ENCODE measurements at regions not wholly inside any gene's neighbourhood (a gene's known extent, or its start where the extent isn't known, plus 50 kb on each side); places are given as distances from the start of the nearest gene placed in this dataset.
"Not testable (repeated sequence)": the region's sequence is repeated elsewhere in the genome, so short reads cannot be mapped to it uniquely, and the experiment has no call there.

DNA sequence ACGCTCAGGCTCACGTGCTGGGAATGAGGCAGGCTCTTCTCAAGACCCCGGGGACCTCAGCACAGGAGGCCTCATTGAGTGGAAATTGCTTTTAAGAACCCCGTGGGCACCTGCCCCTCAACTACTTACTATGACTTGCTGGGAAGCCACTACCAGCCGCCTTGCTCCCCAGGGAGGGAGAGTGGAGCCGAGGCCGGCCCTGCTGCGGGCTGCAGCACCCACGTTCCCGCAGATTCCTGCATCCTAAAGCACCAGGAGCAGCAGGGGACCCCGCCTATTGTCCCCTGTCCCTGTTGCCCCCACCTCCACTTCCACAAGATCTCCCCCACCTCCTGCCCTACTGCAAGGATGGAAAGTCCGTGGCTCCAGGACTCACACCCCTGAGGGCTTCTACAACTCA is 541.6 kb upstream of the PFKP start:
- Histone ChIP-seq H4K20me1 (ENCODE audit: low read depth, low read length) (no peaks in the 10 kb centered on the region), H3K4me3 (ENCODE audit: insufficient read depth, low read length, poor library complexity, severe bottlenecking) (no peak overlapping the region), H3K36me3 (ENCODE audit: low read length) (no peaks in the 10 kb centered on the region), H3K9me3 (ENCODE audit: insufficient read depth, low read length) (no peaks in the 10 kb centered on the region), H3K79me2 (ENCODE audit: insufficient read depth, low read length) (no peaks in the 10 kb centered on the region), H3K27me3 (ENCODE audit: low read length) (no peaks in the 10 kb centered on the region), H2AFZ (ENCODE audit: low read depth, low read length, severe bottlenecking) (no peak overlapping the region), H3K27ac (ENCODE audit: low read depth, low read length) (no peak overlapping the region), H3K4me2 (ENCODE audit: low read depth, low read length, poor library complexity, severe bottlenecking) (no peak overlapping the region), H3K9ac (ENCODE audit: low read length) (no peak overlapping the region), H3F3A (ENCODE audit: insufficient read depth) (no peaks in the 10 kb centered on the region), H3K9me2 (replicated peaks; ENCODE audit: insufficient read depth, low read length) (no peaks in the 10 kb centered on the region)
- TF ChIP-seq, protein P1, sequence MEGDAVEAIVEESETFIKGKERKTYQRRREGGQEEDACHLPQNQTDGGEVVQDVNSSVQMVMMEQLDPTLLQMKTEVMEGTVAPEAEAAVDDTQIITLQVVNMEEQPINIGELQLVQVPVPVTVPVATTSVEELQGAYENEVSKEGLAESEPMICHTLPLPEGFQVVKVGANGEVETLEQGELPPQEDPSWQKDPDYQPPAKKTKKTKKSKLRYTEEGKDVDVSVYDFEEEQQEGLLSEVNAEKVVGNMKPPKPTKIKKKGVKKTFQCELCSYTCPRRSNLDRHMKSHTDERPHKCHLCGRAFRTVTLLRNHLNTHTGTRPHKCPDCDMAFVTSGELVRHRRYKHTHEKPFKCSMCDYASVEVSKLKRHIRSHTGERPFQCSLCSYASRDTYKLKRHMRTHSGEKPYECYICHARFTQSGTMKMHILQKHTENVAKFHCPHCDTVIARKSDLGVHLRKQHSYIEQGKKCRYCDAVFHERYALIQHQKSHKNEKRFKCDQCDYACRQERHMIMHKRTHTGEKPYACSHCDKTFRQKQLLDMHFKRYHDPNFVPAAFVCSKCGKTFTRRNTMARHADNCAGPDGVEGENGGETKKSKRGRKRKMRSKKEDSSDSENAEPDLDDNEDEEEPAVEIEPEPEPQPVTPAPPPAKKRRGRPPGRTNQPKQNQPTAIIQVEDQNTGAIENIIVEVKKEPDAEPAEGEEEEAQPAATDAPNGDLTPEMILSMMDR (IDR thresholded peaks at IDR 0.05; ENCODE audit: insufficient read depth, low read length, poor library complexity, severe bottlenecking) = no peak

DNA sequence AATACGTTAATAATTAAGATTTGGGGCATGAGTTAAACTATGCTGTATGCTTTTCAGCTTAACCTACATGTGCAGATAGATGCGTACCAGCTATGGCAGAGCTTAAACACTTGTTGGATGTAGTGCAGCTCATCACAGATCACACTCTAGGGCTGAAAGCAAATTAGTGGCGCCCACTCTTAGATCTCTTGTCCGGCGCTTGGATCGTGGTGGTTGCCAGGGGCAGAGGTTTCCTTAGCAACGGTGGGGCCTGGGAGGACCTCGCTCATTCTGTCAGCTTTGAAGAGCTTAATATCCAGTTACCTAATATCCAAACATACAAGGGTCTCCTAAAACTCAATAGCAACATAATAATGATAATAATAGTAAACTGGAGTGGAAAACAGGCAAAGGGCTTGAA is 548.2 kb upstream of the PFKP start:
- no peaks in the 10 kb centered on the region for H3K9me2 ChIP-seq (replicated peaks; ENCODE audit: insufficient read depth, low read length)
- H3K36me3 ChIP-seq (ENCODE audit: low read length) = no peaks in the 10 kb centered on the region
- H2AFZ ChIP-seq (ENCODE audit: low read depth, low read length, severe bottlenecking) = no peak overlapping the region
- H3K9me3 ChIP-seq (ENCODE audit: insufficient read depth, low read length) = no peaks in the 10 kb centered on the region
- H3K4me3 ChIP-seq (ENCODE audit: insufficient read depth, low read length, poor library complexity, severe bottlenecking) = no peak overlapping the region
- H3K9ac ChIP-seq (ENCODE audit: low read length) = no peak overlapping the region
- H3K4me2 ChIP-seq (ENCODE audit: low read depth, low read length, poor library complexity, severe bottlenecking) = no peak overlapping the region
- H3K27ac ChIP-seq (ENCODE audit: low read depth, low read length) = no peak overlapping the region
- TF ChIP-seq, protein P1 (IDR thresholded peaks at IDR 0.05; ENCODE audit: insufficient read depth, low read length, poor library complexity, severe bottlenecking) = no peak
- TF ChIP-seq EZH2phosphoT487 (conservative IDR thresholded peaks at IDR 0.05; ENCODE audit: low read length) = no peak
- no peaks in the 10 kb centered on the region for H3K27me3 ChIP-seq (ENCODE audit: low read length)
- no peaks in the 10 kb centered on the region for H3K79me2 ChIP-seq (ENCODE audit: insufficient read depth, low read length)
- no peaks in the 10 kb centered on the region for H3F3A ChIP-seq (ENCODE audit: insufficient read depth)
- H4K20me1 ChIP-seq (ENCODE audit: low read depth, low read length) = no peaks in the 10 kb centered on the region

DNA sequence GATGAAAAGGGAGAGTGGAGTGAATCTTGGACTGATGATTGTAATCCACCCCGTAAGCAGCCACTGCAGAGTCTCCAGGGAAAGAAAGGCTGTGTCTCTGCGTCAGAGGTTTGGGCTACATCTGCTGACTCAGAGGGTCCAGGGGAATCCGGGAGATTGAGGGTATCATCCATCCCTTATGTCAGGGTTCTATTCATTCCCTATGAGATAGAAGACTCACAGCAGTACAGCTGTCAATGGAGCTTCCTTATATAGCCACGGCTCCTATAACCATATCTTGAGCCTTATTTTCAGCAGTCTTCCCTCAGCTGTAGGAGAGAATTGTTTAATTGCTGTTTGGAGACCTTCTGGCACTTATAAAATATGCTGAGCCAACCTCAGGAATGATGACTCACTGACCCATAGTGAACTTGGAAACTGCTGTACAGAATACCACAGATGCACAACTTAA is 558.2 kb upstream of the PFKP start:
- no peak overlapping the region for H3K9ac ChIP-seq (ENCODE audit: low read length)
- no peak overlapping the region for H2AFZ ChIP-seq (ENCODE audit: low read depth, low read length, severe bottlenecking)
- H3K27ac ChIP-seq (ENCODE audit: low read depth, low read length) = no peak overlapping the region
- no peaks in the 10 kb centered on the region for H3K79me2 ChIP-seq (ENCODE audit: insufficient read depth, low read length)
- TF ChIP-seq EZH2phosphoT487 (conservative IDR thresholded peaks at IDR 0.05; ENCODE audit: low read length) = no peak
- TF ChIP-seq, protein P1 (IDR thresholded peaks at IDR 0.05; ENCODE audit: insufficient read depth, low read length, poor library complexity, severe bottlenecking) = no peak
- H3K36me3 ChIP-seq (ENCODE audit: low read length) = no peaks in the 10 kb centered on the region
- no peaks in the 10 kb centered on the region; the same call in 1 of the 2 replicates for H3K9me3 ChIP-seq (ENCODE audit: insufficient read depth, low read length)
- no peaks in the 10 kb centered on the region for H3K9me2 ChIP-seq (replicated peaks; ENCODE audit: insufficient read depth, low read length)
- no peak overlapping the region for H3K4me2 ChIP-seq (ENCODE audit: low read depth, low read length, poor library complexity, severe bottlenecking)
- no peaks in the 10 kb centered on the region for H4K20me1 ChIP-seq (ENCODE audit: low read depth, low read length)
- H3F3A ChIP-seq (ENCODE audit: insufficient read depth) = no peaks in the 10 kb centered on the region
- no peaks in the 10 kb centered on the region for H3K27me3 ChIP-seq (ENCODE audit: low read length)
- no peak overlapping the region for H3K4me3 ChIP-seq (ENCODE audit: insufficient read depth, low read length, poor library complexity, severe bottlenecking)

DNA sequence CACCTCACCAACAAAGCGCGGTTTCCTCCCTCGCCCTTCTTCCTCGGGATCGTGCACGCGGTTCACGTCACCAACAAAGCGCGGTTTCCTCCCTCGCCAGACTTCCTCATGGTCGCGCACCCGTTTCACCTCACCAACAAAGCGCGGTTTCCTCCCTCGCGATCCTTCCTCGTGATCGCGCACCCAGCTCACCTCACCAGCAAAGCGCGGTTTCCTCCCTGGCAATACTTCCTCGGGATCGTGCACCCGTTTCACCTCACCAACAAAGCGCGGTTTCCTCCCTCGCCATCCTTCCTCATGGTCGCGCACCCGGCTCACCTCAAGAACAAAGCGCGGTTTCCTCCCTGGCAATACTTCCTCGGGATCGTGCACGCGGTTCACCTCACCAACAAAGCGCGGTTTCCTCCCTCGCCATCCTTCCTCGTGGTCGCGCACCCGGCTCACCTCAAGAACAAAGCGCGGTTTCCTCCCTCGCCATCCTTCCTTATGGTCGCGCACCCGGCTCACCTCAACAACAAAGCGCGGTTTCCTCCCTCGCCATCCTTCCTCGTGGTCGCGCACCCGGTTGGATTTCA is 565.9 kb upstream of the PFKP start:
- H3K79me2 ChIP-seq (ENCODE audit: insufficient read depth, low read length); H3K27ac ChIP-seq (ENCODE audit: low read depth, low read length); H2AFZ ChIP-seq (ENCODE audit: low read depth, low read length, severe bottlenecking); H3K27me3 ChIP-seq (ENCODE audit: low read length); H3K9ac ChIP-seq (ENCODE audit: low read length); H3K4me2 ChIP-seq (ENCODE audit: low read depth, low read length, poor library complexity, severe bottlenecking); H3F3A ChIP-seq (ENCODE audit: insufficient read depth); H3K36me3 ChIP-seq (ENCODE audit: low read length); H3K4me3 ChIP-seq (ENCODE audit: insufficient read depth, low read length, poor library complexity, severe bottlenecking); H3K9me3 ChIP-seq (ENCODE audit: insufficient read depth, low read length); H3K9me2 ChIP-seq (replicated peaks; ENCODE audit: insufficient read depth, low read length); H4K20me1 ChIP-seq (ENCODE audit: low read depth, low read length): not testable (repeated sequence)

Data from SU-DHL-6 (cell line).